BE2C (cell line): ENCODE measurements at regions not wholly inside any gene's neighbourhood (a gene's known extent, or its start where the extent isn't known, plus 50 kb on each side); places are given as distances from the start of the nearest gene placed in this dataset.
"Not testable (repeated sequence)": the region's sequence is repeated elsewhere in the genome, so short reads cannot be mapped to it uniquely, and the experiment has no call there.

Experiments used
- DNase-seq: peaks from one replicate; pipeline ENCODE4 v3.0.0-alpha.2; 2020
- H3K27me3 ChIP-seq: fragments of 250-450 bp; sonication (Bioruptor Pico); 2 replicates; pipeline ENCODE4 v1.5.1; 2020; ENCODE audit warnings: mild to moderate bottlenecking
- H3K36me3 ChIP-seq: fragments of 250-450 bp; sonication (Bioruptor Pico); 2 replicates; pipeline ENCODE4 v1.5.1; 2020; ENCODE audit warnings: mild to moderate bottlenecking
- H3K4me1 ChIP-seq: fragments of 250-450 bp; sonication (Bioruptor Pico); 2 replicates; pipeline ENCODE4 v1.5.1; 2020
- H3K4me3 ChIP-seq: 2 replicates; pipeline ENCODE4 v1.5.1; 2011; ENCODE audit warnings: low read depth, low read length
- H3K9me3 ChIP-seq: fragments of 250-450 bp; sonication (Bioruptor Pico); 2 replicates; pipeline ENCODE4 v1.5.1; 2020
- TF ChIP-seq, protein P1 (sequence below): IDR thresholded peaks from 2 replicates; pipeline ENCODE4 v1.5.1; 2012; ENCODE audit warnings: mild to moderate bottlenecking, low read depth, low read length

DNA sequence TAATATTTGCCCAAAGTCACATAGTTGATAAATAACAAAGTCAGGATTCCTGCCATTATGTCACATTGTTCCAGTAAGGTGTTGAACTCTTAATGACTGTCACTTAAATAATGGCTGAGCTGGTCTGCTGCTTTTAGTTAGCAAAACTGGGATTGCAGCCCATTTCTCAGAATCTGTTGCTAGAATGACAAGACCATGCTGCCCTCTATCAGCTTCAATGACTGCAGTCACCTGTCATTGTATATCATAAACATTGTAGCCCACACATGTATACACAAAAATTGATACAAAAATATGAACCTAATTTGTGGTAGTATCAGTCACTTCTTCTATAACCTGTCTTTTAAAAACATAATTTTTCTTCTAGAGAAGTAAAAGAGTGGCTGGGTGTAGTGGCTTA, 121.1 kb downstream of the FAM161A start:
- DNase-seq: no peak
- no peaks in the 10 kb centered on the region for H3K36me3 ChIP-seq
- no peak overlapping the region for H3K4me3 ChIP-seq
- no peaks in the 10 kb centered on the region for H3K27me3 ChIP-seq
- no peaks in the 10 kb centered on the region for H3K9me3 ChIP-seq
- H3K4me1 ChIP-seq: no peaks in the 10 kb centered on the region
- TF ChIP-seq, protein P1, sequence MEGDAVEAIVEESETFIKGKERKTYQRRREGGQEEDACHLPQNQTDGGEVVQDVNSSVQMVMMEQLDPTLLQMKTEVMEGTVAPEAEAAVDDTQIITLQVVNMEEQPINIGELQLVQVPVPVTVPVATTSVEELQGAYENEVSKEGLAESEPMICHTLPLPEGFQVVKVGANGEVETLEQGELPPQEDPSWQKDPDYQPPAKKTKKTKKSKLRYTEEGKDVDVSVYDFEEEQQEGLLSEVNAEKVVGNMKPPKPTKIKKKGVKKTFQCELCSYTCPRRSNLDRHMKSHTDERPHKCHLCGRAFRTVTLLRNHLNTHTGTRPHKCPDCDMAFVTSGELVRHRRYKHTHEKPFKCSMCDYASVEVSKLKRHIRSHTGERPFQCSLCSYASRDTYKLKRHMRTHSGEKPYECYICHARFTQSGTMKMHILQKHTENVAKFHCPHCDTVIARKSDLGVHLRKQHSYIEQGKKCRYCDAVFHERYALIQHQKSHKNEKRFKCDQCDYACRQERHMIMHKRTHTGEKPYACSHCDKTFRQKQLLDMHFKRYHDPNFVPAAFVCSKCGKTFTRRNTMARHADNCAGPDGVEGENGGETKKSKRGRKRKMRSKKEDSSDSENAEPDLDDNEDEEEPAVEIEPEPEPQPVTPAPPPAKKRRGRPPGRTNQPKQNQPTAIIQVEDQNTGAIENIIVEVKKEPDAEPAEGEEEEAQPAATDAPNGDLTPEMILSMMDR: no peak

DNA sequence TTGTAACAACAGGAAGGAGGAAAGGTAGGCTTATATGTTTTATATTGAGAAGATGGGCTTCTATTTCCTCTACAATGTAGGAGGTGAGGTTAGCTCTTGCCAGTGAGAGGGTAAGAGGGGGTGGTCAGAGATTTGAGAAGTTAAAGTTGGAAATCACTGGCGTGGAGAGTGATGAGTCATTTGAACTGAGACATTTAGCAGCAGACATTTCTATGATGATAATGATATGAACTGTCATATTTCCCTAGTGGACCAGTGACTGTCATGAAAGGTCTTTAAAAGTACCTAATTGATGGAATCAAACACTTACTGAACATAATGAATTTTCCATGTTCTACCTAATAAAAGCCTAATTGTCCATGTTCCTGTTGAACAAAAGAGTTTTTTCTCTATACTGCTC, 126.1 kb downstream of the FAM161A start:
- H3K4me3 ChIP-seq: no peak overlapping the region
- no peak for DNase-seq
- H3K27me3 ChIP-seq: no peaks in the 10 kb centered on the region
- H3K36me3 ChIP-seq: no peaks in the 10 kb centered on the region
- H3K9me3 ChIP-seq: no peaks in the 10 kb centered on the region
- TF ChIP-seq, protein P1: no peak
- no peaks in the 10 kb centered on the region for H3K4me1 ChIP-seq

DNA sequence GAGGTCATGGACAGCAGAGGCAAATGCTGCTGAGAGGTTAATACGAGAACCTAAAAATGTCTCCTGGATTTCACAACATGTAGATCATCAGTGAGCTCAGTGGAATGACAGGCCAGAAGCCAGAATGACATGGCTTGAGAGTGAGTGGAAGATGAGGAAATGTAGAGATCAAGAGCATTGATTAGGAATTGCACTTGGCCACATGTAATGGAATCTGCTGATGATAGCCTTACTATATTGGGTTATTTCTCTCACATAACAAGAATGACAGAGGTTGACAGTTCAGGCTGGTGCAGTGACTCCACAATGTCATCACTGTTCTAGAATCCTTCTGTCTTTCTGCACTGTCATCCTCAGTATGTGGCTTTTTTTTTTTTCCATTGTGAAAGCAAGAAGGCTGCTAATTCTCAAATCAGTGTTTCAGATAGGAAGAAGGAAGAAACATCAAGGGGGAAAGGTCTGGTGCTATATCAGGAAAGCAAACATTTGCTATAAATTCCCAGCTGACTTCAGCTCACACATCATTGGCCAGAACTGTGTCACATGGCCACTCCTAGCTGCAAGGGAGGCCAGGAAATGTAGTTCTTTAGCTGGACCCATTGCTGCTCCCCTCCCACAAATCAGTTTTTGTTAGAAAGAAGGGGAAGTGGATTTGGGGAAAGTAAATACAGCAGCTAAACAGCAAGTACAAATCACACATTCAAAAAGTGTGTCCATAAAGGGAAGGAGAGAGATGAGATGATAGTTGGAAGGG, 127.2 kb downstream of the FAM161A start:
- H3K9me3 ChIP-seq: no peaks in the 10 kb centered on the region
- H3K27me3 ChIP-seq: no peaks in the 10 kb centered on the region
- no peaks in the 10 kb centered on the region for H3K4me1 ChIP-seq
- no peaks in the 10 kb centered on the region for H3K36me3 ChIP-seq
- DNase-seq: no peak
- TF ChIP-seq, protein P1: no peak
- no peak overlapping the region for H3K4me3 ChIP-seq

DNA sequence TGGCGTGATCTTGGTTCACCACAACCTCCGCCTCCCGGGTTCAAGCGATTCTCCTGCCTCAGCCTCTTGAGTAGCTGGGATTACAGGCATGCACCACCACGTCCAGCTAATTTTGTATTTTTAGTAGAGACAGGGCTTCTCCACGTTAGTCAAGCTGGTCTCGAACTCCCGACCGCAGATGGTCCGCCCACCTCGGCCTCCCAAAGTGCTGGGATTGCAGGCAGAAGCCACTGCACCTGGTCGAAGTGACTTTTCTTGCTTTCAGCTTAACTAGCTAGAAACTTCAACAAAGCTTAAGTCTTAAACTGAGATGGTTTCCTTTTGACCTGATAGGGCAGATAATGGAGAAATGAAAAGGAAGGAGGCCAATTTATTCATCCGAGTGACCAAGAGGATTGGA, 130.5 kb downstream of the FAM161A start:
- not testable (repeated sequence) for DNase-seq, H3K9me3 ChIP-seq, H3K4me3 ChIP-seq, H3K4me1 ChIP-seq, H3K36me3 ChIP-seq, H3K27me3 ChIP-seq

DNA sequence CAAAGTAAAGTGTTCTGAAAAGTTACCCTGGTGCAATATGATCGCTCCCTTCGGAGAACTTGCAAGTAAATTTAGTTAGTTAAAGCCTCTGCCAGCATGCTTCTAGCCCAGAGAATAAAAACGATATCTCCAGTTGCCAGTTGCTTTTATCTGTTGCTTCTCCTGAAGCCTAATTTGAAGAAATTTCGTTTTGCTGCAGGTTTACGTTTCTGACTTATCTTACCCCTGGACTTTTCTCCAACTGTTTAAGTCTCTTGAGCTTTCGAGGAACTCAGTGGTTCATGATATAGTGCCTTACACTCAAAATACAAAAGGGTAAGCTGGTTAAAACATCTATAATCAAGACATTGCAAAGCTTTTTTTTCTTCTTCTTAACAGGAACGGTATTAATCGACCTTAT, 131.1 kb downstream of the FAM161A start:
- TF ChIP-seq, protein P1: no peak
- no peaks in the 10 kb centered on the region for H3K27me3 ChIP-seq
- DNase-seq: no peak
- H3K36me3 ChIP-seq: no peaks in the 10 kb centered on the region
- H3K4me3 ChIP-seq: no peak overlapping the region
- H3K9me3 ChIP-seq: no peaks in the 10 kb centered on the region
- H3K4me1 ChIP-seq: no peaks in the 10 kb centered on the region

DNA sequence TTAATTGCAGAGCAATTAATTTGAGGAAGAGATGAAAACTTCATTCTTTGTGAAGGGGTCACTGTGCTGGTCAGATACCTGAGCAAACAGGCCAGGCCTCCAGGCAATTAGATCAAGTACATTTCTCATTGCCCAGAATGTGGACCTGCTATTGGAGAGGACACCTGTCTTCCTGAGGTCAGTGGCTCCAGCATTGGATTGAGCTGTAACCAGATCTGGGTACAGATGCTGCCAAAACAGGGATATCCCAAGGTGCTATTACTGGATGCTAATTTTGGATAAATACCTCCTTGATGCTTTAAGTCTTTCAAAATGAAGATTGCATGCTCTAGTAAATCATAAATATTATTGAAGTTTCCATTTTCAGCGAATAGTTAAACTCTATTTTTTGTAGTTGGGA, 131.5 kb downstream of the FAM161A start:
- TF ChIP-seq, protein P1: no peak
- H3K36me3 ChIP-seq: no peaks in the 10 kb centered on the region
- H3K4me3 ChIP-seq: no peak overlapping the region
- no peaks in the 10 kb centered on the region for H3K4me1 ChIP-seq
- H3K9me3 ChIP-seq: no peaks in the 10 kb centered on the region
- DNase-seq: no peak
- no peaks in the 10 kb centered on the region for H3K27me3 ChIP-seq

DNA sequence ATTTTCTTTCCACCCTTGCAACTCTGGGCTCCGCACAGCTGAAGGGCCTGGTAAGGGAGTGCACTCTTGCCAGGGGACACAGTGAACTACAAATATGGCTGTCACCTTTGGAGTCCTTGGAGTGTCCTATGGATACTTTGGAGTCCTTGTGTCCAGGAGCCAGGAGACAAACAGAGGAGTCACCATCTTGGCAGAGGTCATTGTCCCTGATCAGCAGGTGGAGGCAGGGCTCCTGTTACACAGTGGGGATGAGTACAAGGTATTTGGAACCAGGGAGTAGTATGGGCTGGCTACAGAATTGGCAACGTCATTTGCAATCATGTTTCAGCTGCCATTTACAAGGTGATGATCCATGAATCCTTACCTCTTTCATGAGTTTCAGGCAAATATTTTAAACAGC, 132.5 kb downstream of the FAM161A start:
- TF ChIP-seq, protein P1: no peak
- H3K27me3 ChIP-seq: no peaks in the 10 kb centered on the region
- no peak for DNase-seq
- no peak overlapping the region for H3K4me3 ChIP-seq
- H3K4me1 ChIP-seq: no peaks in the 10 kb centered on the region
- H3K36me3 ChIP-seq: no peaks in the 10 kb centered on the region
- no peaks in the 10 kb centered on the region for H3K9me3 ChIP-seq
